Neural progenitor cell (in vitro differentiated cells): ENCODE measurements at regions not wholly inside any gene's neighbourhood (a gene's known extent, or its start where the extent isn't known, plus 50 kb on each side); places are given as distances from the start of the nearest gene placed in this dataset.
"Not testable (repeated sequence)": the region's sequence is repeated elsewhere in the genome, so short reads cannot be mapped to it uniquely, and the experiment has no call there.

Experiments
- DNase-seq: peaks from one replicate; pipeline ENCODE4 v3.0.0-alpha.2; 2016; ENCODE audit warnings: low spot score
- H2AFZ ChIP-seq: fragments of 200-600 bp; sonication (generic); replicated peaks from 2 replicates; pipeline ENCODE4 v1.6.1; 2016; ENCODE audit warnings: antibody characterized with exemption
- H3F3A ChIP-seq: fragments of 200-600 bp; sonication (generic); 2 replicates; pipeline ENCODE4 v1.6.1; 2016; ENCODE audit warnings: antibody characterized with exemption, low read depth
- H3K27ac ChIP-seq: fragments of 200-600 bp; sonication (generic); 2 replicates; pipeline ENCODE4 v1.5.1; 2016; ENCODE audit warnings: mild to moderate bottlenecking
- H3K27me3 ChIP-seq: fragments of 200-600 bp; sonication (generic); 2 replicates; pipeline ENCODE4 v1.6.1; 2016; ENCODE audit warnings: mild to moderate bottlenecking, moderate library complexity
- H3K36me3 ChIP-seq: fragments of 200-600 bp; sonication (generic); 2 replicates; pipeline ENCODE4 v1.5.1; 2016
- H3K4me1 ChIP-seq: fragments of 200-600 bp; sonication (generic); 2 replicates; pipeline ENCODE4 v1.6.1; 2016; ENCODE audit warnings: mixed run types
- H3K4me2 ChIP-seq: fragments of 200-600 bp; sonication (generic); 2 replicates; pipeline ENCODE4 v1.6.1; 2016
- H3K4me3 ChIP-seq: fragments of 200-600 bp; sonication (generic); 2 replicates; pipeline ENCODE4 v1.5.1; 2016
- H3K79me2 ChIP-seq: fragments of 200-600 bp; sonication (generic); 2 replicates; pipeline ENCODE4 v1.6.1; 2016; ENCODE audit warnings: low read depth
- H3K9ac ChIP-seq: fragments of 200-600 bp; sonication (generic); 2 replicates; pipeline ENCODE4 v1.6.1; 2016
- H3K9me3 ChIP-seq: fragments of 200-600 bp; sonication (generic); 2 replicates; pipeline ENCODE4 v1.5.1; 2016; ENCODE audit warnings: low read depth
- H4K20me1 ChIP-seq: fragments of 200-600 bp; sonication (generic); 2 replicates; pipeline ENCODE4 v1.6.1; 2016; ENCODE audit warnings: low read depth
- H3K27ac Mint-ChIP-seq: 3 replicates; pipeline ENCODE4 v1.8.0; 2021; ENCODE audit warnings: mixed read lengths
- H3K27me3 Mint-ChIP-seq: 2 replicates; pipeline ENCODE4 v1.8.0; 2022; ENCODE audit warnings: low read depth, mild to moderate bottlenecking, inconsistent platforms, moderate library complexity, mixed read lengths; ENCODE audit not compliant: insufficient read depth
- H3K36me3 Mint-ChIP-seq: 3 replicates; pipeline ENCODE4 v1.8.0; 2021; ENCODE audit warnings: mixed read lengths
- H3K4me1 Mint-ChIP-seq: 3 replicates; pipeline ENCODE4 v1.8.0; 2021; ENCODE audit warnings: mixed read lengths
- H3K4me3 Mint-ChIP-seq: 3 replicates; pipeline ENCODE4 v1.8.0; 2021; ENCODE audit warnings: mild to moderate bottlenecking, moderate library complexity, mixed read lengths
- H3K9me3 Mint-ChIP-seq: 3 replicates; pipeline ENCODE4 v1.8.0; 2020; ENCODE audit warnings: mixed read lengths

DNA sequence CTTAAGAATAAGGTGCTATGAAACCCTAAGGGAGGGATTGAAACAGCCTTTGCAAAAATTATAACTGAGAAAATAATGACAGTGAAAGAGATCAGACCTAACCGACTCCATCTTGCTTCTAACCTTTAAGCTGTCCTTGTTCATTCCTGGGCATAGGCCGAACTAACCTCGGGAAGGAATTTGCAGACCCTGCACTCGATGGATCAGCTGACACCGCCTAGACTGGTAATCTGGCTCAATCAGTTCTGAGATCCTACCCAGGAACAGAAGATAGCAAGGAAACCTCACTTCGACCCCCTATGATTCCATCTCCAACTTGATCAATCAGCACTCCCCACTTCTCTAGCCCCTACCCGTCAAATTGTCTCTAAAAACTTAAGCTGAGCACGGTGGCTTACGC, 66.6 kb upstream of the GOLGA6L6 start:
- H3K27ac Mint-ChIP-seq, H3K27me3 ChIP-seq, H3K36me3 Mint-ChIP-seq, H3K4me1 Mint-ChIP-seq, H3K27me3 Mint-ChIP-seq, H3K9ac ChIP-seq, H4K20me1 ChIP-seq, H2AFZ ChIP-seq, H3K4me2 ChIP-seq, H3K27ac ChIP-seq, H3K4me3 ChIP-seq, H3F3A ChIP-seq, H3K9me3 Mint-ChIP-seq, DNase-seq, H3K4me3 Mint-ChIP-seq, H3K9me3 ChIP-seq, H3K79me2 ChIP-seq, H3K36me3 ChIP-seq, H3K4me1 ChIP-seq: not testable (repeated sequence)

DNA sequence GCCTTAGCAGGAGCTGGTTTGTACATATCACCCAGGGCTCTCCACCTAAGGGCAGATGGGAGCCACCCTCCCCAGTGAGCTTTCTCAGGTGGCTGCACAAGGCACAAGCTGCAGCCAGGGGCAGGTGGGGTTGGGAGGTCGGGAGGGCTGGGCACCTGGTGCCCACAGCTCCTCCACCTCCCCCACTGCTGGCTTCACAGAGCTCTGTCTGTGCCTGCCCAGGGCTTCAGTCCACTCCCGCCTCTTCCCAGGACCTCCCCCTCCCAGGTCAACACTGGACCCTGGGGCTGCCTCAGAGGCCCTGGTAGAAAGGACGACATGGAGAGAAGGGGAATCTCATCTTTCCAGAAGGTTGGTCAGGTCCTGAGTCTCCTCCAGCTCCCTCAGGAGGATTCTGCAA, 55.6 kb upstream of the GOLGA6L6 start:
- H3K9ac ChIP-seq, H3F3A ChIP-seq, H3K36me3 ChIP-seq, H3K9me3 Mint-ChIP-seq, H3K4me1 Mint-ChIP-seq, H3K4me3 Mint-ChIP-seq, H3K4me3 ChIP-seq, H3K4me1 ChIP-seq, H3K9me3 ChIP-seq, H3K27ac ChIP-seq, H3K27ac Mint-ChIP-seq, H3K27me3 Mint-ChIP-seq, H3K36me3 Mint-ChIP-seq, H3K27me3 ChIP-seq, H3K79me2 ChIP-seq, H3K4me2 ChIP-seq, DNase-seq, H2AFZ ChIP-seq, H4K20me1 ChIP-seq: not testable (repeated sequence)

DNA sequence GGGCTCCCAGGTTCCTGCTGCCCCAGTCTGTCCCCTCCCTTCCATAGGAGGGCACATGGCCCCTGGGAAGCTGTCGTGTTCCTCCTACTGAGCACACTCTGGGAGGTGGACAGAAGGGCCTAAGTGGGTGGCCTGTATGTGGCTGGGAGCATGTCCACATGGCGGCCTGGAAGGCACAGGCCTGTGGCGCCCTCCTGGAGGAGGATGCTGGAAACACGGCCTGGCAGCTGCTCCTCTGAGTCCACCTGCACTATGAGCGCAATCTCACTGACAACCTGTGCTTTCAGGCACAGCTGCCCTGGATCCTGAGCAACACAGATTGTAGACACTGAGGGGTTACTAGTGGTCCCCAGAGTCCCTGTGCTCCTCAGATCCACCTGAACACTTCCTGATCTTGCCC, 52.6 kb upstream of the GOLGA6L6 start:
- H3K27me3 ChIP-seq, H3K4me1 ChIP-seq, H3K9me3 Mint-ChIP-seq, H3K36me3 Mint-ChIP-seq, H3K9ac ChIP-seq, H4K20me1 ChIP-seq, H3K4me3 ChIP-seq, H3K9me3 ChIP-seq, H3K36me3 ChIP-seq, H3K4me1 Mint-ChIP-seq, H3F3A ChIP-seq, H3K27ac ChIP-seq, H3K27ac Mint-ChIP-seq, H2AFZ ChIP-seq, H3K27me3 Mint-ChIP-seq, DNase-seq, H3K79me2 ChIP-seq, H3K4me3 Mint-ChIP-seq, H3K4me2 ChIP-seq: not testable (repeated sequence)

DNA sequence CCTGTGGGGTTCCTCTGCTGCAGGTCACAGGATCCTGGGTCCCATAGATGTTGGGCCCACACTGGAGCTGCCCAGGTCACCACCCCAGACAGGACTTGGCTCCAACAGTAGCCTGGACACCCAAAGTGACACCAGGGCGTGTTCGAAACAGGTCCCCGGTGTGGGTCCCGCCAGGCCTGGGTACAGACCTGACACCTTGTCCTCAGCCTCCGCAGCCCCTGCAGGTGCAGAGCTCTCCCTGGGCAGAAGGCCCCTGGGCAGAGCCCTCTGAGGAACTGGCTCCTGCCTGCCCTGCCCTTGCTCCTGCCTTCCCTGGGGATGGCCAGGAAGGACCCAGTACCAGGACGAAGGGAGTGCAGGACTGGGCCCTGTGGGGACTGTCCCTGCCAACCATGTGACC, 50.3 kb upstream of the GOLGA6L6 start:
- not testable (repeated sequence) for DNase-seq, H3K27me3 Mint-ChIP-seq, H3K4me3 Mint-ChIP-seq, H3K4me1 Mint-ChIP-seq, H3K9ac ChIP-seq, H3K36me3 Mint-ChIP-seq, H3K36me3 ChIP-seq, H3K79me2 ChIP-seq, H3K27ac Mint-ChIP-seq, H2AFZ ChIP-seq, H3K9me3 Mint-ChIP-seq, H3K9me3 ChIP-seq, H3K27ac ChIP-seq, H3K27me3 ChIP-seq, H3F3A ChIP-seq, H3K4me2 ChIP-seq, H3K4me1 ChIP-seq, H3K4me3 ChIP-seq, H4K20me1 ChIP-seq
